ENCODE measurements at regions not wholly inside any gene's neighbourhood (a gene's known extent, or its start where the extent isn't known, plus 50 kb on each side); places are given as distances from the start of the nearest gene placed in this dataset.

DNA sequence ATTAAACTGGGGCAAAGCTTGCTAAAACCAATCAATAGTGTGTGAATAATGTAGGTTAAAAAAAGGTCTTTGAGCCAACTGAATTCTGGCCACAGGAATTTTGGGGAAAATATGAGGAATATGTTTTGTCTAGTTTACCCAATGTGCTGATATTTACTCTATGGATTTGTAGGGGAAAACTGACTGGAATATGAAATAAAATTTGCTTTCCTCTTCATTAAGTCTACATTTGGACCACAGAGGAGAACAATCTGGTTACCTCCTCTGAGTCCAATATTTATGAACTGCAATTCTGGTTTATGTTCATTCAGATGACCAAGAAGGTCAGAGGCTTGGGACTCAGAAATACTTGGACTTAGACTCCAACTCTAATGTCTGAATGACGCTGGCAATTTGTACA lies 1042.2 kb upstream of the CNTNAP5 start:
- no peak for TF ChIP-seq EZH2 (IDR thresholded peaks at IDR 0.05; ENCODE audit: insufficient read depth, poor library complexity, severe bottlenecking)
- no peak for TF ChIP-seq EZH2phosphoT487 (IDR thresholded peaks at IDR 0.05; ENCODE audit: insufficient read depth, low read depth)
